Erythroblast (primary cell): ENCODE measurements at regions not wholly inside any gene's neighbourhood (a gene's known extent, or its start where the extent isn't known, plus 50 kb on each side); places are given as distances from the start of the nearest gene placed in this dataset.

Experiments used
- GATA1 ChIP-seq: IDR thresholded peaks from 2 replicates; pipeline ENCODE4 v1.6.1; 2011; ENCODE audit warnings: low read depth, mild to moderate bottlenecking, control low read depth, low read length, moderate library complexity
- POLR2A ChIP-seq: IDR thresholded peaks from 2 replicates; pipeline ENCODE4 v1.6.1; 2011; ENCODE audit warnings: mild to moderate bottlenecking, low read length

DNA sequence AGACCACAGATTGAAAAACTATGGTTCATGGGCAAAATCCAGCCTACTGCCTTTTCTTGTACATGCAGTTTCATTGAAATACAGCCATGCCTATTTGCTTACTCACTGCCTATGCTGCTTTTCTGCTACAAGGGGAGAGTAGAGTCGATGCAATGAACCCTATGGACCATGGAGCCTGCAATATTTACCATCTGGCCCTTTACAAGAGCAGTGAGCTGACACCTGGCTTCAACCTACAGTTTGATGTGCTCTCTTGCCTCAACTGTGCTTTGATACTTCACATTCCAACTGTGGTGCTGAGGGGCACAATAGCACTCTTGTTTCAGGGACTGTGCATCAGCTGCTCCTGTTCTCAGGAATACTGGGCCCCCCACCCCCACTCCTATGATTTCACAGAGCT, 239.5 kb upstream of the SORL1-AS1 start:
- TF ChIP-seq POLR2A (no peak), GATA1 (no peak)
